G401 (cell line): ENCODE measurements at regions not wholly inside any gene's neighbourhood (a gene's known extent, or its start where the extent isn't known, plus 50 kb on each side); places are given as distances from the start of the nearest gene placed in this dataset.

ENCODE experiments used
- DNase-seq: peaks from one replicate; pipeline ENCODE4 v3.0.0-alpha.2; 2015; ENCODE audit warnings: low spot score
- in situ Hi-C: cut with HindIII; loops from 2 replicates; pipeline ENCODE4 v1.10.0; 2016; ENCODE audit warnings: low sequenced_read_pairs, mixed read lengths

DNA sequence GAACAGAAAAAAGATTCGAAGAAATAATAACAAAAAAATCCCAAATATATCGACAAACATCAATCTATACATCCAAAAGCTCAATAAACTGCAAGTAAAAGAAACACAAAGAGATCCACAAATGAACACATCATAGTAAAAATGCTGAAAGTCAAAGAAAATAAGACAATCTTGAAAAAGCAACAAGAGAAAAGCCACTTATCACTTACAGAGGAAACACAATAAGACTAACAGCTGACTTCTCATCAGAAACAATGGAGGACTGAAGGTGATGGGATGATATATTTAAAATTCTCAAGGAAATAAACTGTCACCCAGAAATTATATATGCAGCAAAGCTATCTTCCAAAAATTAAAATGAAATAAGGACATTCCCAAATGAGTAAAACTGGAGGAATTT, 140.3 kb downstream of the NDUFA10 start:
- no peak for DNase-seq
- in situ Hi-C loops, result no loop called here

DNA sequence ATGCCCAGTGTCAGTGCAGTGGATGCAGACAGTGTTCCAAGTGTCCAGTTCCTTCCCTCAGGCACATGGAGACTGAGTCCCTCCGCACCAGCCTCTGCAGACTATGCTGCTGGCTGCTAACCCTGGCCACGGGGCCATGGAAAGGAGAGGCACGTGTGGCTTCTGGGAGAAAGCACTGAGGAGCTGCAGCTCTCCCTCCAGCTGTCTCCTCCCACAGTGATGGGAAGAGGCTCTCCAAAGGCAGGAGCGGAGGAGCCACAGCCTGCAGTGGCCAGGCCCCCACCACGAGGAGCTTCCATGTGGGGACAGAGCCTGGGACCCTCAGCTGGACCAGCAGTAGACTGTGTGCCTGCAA, 141.1 kb downstream of the NDUFA10 start:
- DNase-seq, result no peak
- in situ Hi-C loops, result no loop called here

DNA sequence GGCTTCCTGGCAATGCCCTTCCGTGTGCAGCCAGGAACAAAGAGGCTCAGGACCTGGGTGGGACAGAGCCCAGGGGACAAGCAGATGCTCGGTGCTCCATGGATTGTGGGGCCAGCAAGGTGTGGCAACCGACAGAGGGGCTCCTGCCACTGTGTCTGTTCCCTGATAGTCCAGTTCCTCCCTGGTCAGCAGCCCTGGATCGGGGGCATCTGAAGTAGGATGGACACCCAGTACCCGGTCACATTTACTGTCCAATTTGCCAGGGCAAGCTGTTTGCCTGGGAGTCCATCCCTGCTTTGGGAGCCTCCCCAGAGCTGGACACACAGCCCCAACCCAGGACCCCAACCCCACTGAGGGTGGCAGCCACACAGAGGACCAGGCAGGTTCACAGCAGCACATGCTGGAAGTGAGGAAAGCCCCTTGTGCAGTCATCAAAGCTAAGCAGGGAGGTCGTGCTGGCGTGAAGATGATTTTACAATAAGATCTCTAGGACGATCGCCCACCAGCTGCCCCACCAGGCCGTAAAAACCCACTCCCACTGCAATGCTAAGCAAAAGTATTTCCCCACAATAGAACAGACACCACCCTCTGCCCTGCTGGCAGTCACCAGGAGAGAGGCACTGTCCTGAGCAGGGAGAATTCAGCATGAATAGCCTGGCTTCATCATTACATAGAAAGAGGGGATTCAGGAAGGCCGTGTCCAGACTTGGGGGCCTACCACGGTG, 141.7 kb downstream of the NDUFA10 start:
- in situ Hi-C loops, result no loop called here
- DNase-seq, result no peak

DNA sequence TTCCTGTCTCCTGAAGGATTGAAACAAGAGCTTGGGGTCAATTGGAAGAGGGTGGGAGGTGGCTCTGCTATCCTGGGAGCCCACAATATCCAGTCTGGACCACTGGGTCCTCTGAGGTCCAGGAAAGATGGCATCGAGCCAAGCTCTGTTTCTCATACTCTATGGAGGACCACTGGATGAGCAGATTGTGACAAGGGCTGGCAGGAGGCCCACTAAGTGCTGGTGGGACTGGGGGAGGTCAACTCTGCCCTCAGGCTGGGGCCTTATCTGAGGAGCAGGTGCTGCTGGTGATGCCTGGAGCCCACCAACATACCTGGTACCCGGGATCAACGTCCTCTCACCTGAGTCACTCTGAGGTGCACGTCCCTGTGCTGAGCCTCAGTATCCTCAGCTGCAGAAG, 142.4 kb downstream of the NDUFA10 start:
- in situ Hi-C loops, result no loop called here
- no peak for DNase-seq

DNA sequence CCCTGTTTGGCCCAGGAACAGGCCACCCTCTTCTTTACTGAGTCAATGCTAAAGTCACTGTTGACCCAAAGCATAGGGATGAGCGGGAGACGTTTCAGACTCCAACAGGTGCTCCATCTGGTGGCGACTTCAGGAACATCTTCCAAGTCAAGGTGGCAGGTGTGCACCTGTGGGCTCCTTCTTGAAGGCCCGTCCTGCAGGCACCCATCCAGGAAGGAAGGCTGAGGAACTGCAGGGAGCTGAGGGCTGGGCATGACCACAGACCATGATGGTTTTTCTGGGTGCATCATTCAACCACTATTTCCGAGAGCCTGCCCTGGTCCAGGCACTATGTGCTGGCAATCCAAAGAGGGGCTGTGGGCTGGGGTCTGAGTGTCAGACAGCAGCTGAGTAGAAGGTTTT, 142.8 kb downstream of the NDUFA10 start:
- in situ Hi-C loops, result no loop called here
- peak; percentile 39 for DNase-seq

DNA sequence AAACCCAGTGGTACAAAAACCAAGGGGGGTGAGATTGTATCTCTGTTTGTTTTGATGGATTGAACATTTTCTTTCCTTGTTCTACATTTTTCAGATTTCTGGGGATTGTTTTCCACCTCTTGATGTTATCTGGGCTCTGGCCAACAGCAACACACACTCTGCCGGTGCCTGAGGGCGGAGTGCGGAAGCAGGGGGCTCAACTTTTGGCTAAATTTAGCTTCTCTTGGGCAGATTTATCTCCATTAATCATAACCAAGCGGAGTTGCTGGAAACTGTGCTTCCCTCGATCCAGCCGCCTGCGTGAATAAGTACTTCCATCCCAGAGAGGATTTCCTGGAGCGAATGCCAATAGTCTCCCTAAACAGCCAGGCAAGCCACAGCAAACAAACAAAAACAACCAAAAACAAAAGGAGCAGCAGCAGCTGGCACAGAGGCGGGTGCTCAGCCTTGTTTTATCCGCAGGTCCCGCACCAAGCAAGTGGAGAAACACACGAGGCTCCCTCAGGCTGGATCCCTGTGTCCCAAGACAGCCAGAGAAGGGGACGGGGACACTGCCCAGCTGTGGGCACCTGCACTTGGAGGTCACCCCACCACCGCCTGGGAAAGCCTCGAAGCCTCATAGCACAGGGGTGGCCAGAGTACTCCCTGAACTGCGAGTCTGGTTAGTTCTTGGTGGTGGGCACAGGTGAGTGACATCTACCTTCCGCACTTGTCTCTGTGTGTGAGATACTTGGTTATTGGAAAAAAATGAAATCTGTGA, 143.4 kb downstream of the NDUFA10 start:
- DNase-seq, result no peak
- in situ Hi-C loops, result no loop called here

DNA sequence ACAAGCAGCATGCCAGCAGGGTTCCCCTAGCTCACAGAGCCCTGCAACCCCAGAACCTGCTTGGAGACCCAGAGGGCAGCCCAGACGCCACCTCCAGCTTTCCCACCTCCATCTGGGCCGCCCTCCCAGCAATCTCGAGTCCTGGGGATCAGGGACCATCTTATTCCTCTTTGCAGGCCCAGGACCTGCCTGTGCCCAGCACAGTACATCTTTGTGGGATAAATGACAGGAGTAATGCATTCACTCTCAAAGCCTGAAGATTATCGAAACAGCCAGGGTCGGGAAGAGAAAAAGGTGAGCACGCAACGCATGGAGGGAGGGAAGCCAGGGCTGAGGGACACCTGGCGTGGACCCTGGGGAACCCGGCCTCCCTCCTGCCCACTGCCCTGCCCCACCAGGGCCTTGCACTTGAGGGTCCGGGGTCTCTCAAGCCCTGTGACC, 144.1 kb downstream of the NDUFA10 start:
- no peak for DNase-seq
- in situ Hi-C loops, result no loop called here

DNA sequence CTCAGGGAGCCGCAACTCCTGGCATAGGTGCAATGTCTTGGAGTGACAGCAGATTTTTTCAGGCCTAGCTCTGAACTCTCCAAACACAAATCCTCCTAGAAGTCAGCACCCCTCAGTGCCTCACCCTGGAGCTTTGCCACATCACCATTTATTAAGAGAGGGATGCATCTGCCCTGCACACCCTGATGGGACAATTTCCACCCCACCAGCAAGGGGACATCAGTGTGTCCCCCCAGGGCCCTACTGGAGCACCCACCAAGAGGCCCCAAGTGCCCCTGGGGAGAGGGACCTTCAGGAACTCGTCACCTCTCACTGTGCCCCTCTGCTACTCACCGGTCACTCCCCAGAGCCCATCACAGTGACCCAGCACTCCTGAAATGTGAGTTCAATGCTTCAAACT, 144.7 kb downstream of the NDUFA10 start:
- no peak for DNase-seq
- in situ Hi-C loops, result no loop called here

DNA sequence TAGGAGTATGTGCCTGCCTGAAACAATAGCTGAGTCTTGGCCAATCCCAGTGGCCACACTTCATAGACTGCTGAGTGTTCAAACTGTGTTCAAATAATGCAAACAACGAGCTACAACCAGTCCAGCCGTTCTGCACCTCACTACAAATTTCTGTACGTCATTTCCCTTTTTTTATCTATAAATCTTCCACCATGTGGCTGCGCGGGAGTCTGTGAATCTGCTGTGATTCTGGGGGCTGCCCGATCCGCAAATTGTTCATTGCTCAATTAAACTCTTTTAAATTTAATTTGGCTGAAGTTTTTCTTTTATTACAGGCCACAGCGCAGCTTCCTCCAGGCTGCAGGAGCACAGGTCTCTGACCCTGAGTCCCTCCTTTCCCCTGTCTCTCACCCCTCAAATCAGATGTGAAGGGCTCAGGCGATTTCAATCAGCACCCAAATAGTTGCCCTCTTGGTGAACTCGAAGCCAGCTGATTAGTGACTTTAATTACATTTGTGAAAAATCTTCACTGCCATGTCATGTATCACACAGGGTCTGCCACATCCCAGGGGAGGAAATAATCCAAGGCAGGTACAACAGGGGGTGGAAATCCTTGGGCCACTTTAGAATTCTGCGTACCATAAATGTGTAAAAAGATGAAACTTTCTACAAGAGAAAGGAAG, 145.6 kb downstream of the NDUFA10 start:
- DNase-seq, result no peak
- in situ Hi-C loops, result no loop called here

DNA sequence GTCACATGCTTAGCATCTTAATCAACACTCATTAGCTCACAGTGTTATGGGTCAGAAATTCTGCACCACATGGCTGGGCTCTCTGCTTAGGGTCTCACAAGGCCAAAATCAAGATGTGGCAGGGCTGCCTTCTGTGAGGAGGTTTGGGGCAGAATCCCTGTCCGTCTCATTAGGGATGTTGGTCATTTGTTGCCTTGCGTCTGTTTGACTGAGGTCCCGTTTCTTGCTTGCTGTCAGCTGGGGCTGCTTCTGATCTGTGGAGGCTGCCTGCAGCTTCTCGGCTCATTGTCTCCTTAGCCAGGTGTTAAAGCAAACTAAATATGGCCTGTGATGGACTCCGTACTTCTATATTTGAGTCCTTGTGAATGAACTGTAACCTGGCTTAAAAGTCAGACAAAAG, 146.5 kb downstream of the NDUFA10 start:
- in situ Hi-C loops, result no loop called here
- no peak for DNase-seq

DNA sequence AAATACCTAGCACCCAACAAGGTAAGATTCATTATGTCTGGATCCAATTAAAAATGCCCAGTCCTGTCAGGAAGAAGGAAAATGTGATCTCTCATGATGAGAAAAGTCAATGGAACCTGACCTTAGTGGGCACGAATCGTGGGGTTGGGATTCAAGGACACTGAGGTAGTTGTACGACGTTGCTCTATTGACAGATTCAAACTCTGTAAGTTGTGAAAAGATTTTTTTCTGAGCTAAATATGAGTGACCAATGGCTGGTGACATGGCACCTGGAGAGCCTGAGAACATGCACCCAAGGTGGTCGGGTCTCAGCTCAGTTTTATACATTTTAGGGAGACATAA, 148.2 kb downstream of the NDUFA10 start:
- in situ Hi-C loops, result no loop called here
- DNase-seq, result no peak

DNA sequence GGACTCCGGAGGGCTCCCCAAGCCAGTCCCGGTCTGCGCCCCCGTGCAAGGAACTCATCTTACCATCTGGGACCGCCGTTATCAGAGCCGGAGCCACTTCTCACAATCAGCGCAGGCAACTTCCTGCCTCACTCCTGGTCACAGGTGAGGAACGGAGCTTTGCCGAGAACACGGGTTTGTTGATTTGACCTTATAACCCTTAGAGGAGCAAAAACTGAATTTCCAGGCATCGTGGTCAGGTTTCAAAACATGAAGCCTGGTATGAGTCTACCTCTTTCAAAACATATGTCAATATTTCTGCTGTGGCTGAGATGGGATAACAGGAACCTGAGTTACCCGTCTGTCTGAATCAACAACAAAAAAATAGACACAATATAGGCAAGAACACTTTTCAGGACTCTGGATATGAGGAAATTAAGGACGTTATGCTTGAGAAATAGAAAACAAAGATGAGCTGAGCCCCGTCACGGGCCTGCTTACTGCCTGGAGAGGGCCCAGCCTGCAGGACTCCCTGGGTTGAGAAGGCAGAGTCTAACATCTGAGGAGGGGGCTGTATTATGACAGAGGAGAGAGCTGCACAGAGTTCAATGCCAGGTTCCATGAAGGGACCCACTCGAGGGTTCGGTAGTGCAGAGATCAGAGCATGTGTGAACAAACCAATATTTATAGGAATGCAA, 148.7 kb downstream of the NDUFA10 start:
- in situ Hi-C loops, result no loop called here
- no peak for DNase-seq

DNA sequence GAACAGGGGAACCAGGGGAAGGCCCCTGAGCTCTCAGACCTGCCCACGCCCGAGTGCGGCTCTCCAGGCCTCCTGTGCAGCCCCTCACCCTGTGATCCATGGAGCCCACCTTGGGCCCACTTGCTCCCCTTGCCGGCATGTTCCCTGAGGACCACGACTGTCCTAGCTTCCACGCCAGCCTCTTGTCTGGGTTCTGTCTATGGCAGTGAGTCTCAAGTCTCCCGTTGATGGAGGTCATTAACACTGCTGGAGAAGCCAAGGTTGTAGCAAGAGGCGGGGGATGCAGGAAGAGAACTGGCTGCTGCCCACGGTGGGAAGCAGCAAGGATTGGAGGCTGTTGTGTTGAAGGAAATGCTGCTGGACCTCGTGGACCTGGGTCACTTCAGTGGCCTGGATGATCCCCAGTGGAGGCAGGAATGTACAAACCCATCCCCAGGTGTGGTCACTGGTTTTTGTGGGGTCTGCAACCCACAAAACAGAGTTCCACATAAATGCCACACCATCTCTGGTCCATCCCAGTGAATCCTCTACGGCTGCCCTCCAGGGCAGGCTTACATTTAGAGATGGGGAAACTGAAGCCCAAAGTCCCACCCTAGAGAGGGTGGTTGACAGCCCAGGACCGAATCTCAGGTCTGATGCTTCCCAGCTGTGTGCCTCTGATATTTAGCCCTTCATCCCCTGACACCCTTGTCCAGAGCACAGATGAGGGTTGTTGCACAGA, 150.3 kb downstream of the NDUFA10 start:
- in situ Hi-C loops, result no loop called here
- DNase-seq, result no peak

DNA sequence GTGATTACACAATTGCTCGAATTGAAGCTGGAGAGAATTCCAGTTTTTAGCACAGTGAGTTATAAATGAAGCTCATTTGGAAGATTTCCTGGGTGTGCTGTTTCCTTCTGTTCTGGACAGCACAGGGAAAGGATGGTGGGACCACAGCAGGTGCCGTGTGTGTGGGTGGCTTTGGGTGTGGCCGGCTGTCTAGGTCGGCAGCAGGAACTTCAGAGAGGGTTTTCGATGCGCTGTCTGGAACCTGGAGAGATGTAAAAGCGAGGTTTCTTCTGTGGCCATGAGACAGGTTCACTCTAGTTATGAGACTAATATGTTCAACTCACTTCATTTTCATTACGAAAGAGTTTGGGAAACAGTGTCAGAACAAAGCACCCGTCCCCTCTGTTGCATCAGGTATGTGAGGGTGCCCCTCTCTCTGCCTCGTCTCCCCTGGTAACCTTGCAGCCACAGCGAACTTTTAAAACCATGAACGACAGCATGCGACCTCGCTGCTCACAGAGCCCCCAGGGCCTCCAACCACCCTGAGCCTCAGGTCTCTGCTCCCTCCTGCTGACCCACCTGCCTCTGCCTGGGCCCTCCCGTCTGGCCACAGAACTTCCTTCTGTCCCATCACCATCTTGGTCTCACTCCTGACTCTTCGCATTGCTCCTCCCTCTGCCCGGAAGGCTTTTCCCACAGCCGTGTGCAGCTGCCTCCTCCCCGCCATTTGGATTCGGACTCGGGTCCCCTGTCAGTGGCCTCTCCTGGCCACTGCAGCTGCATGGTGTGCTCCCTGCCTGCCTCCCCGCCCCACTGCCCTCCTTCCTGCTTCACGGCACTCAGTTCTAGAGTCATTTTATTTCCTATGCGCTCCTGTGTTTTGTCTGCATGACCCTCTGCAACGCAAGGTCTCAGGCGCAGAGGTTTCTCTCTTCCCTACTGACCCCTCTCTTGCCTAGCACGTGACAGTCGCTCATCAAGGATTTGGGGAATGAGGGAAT, 151.2 kb downstream of the NDUFA10 start:
- DNase-seq, result no peak
- in situ Hi-C loops, result no loop called here

DNA sequence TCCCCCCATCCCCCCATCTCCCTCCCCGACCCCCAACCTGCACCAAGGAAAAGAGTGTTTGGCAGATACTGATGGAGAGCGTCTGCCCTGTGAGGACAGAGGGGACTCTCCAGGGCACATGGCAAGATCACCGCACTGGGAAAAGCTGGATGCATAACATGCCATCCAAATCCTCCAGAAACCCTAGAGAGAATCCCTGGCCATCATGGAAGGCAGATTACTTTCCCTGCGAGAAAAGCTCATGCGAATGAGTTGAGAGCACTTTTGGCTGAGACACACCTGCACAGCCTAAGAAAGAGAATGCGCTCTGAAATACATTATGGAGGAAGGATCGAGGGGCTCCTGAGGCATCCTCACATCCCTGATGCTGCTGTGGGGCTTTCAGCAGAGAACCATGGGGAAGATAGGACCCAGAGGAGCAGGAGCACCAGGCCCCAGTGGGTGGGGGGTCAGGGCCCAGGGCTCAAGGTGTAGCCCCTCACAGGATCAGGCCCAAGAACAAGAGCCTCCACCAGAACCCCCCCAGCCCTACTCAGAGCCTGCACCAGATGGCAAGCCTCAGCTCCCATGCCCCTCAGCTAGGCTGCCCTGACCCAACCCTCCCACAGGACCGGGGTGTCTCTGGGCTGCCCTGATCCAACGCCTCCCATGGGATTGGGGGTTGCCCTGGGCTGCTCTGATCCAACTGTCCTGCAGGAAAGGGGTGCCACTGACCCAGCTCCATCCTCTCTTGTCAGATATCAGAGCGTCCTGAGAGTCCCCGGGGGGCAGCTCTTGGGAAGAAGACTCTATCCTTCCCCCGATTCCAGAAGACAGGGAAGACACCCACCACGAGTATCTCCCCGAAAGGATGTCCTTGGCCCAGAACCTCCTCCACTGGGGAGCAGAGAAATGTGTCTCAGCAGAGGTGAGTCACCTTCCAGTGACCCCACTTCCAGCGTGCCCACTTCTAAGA, 153.4 kb downstream of the NDUFA10 start:
- DNase-seq, result no peak
- in situ Hi-C loops, result no loop called here

DNA sequence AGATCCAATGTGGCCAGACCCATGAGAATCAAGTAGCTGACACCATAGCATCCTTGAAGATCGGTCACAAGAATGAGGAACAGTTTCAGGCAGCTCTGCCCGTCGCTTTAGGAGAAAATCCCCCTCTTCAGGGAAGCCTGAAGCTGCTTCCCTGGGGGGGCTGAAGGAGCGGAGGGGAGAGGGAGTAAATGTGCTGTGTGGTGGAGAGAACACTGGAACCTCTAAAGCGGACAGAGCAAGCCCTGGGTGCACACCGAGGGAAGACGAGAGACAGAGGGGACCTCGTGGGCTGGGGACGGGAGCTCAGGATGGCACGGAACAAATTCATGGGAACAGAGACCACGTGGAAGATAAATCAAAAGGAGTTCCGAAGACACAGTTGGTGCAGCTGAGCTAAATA, 154.3 kb downstream of the NDUFA10 start:
- in situ Hi-C loops, result no loop called here
- DNase-seq, result no peak

DNA sequence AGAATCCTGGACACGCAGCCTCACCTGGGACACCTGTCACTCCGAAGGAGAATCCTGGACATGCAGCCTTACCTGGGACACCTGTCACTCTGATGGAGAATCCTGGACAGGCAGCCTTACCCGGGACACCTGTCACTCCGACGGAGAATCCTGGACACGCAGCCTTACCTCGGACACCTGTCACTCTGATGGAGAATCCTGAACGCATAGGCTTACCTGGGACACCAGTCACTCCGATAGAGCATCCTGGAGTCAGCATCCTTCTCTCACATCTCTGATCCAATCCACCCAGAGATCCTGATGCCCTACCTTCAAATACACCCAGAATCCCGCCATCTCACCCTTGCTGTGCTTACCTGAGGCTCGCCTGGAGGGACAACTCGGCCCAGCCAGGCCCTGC, 154.9 kb downstream of the NDUFA10 start:
- DNase-seq, result no peak
- in situ Hi-C loops, result no loop called here
